Renal cortical epithelial cell (primary cell): ENCODE measurements at regions not wholly inside any gene's neighbourhood (a gene's known extent, or its start where the extent isn't known, plus 50 kb on each side); places are given as distances from the start of the nearest gene placed in this dataset.

Experiments
- DNase-seq: peaks from one replicate; pipeline ENCODE4 v3.0.0-alpha.2; 2011; ENCODE audit warnings: low read depth

- no peak for DNase-seq
Measured at GRCh38 chr2:15883684-15884083, 56.7 kb upstream of the MYCN start.

GRCh38 chr2:15884790-15885189, 55.6 kb upstream of the MYCN start:
- DNase-seq, result no peak

GRCh38 chr2:15886231-15886630, 54.1 kb upstream of the MYCN start:
- DNase-seq, result no peak

GRCh38 chr2:15889442-15890123, 50.8 kb upstream of the MYCN start:
- DNase-seq, result no peak

- no peak for DNase-seq
Measured at GRCh38 chr2:15890124-15890754, 50.1 kb upstream of the MYCN start.
